CD4-positive, alpha-beta T cell treated with Interleukin-6 for 4 hours (primary cell): ENCODE measurements at regions not wholly inside any gene's neighbourhood (a gene's known extent, or its start where the extent isn't known, plus 50 kb on each side); places are given as distances from the start of the nearest gene placed in this dataset.
"Not testable (repeated sequence)": the region's sequence is repeated elsewhere in the genome, so short reads cannot be mapped to it uniquely, and the experiment has no call there.

Experiments
- DNase-seq: peaks from one replicate; pipeline ENCODE4 v3.0.0-alpha.2; 2020; ENCODE audit warnings: mixed read lengths

DNA sequence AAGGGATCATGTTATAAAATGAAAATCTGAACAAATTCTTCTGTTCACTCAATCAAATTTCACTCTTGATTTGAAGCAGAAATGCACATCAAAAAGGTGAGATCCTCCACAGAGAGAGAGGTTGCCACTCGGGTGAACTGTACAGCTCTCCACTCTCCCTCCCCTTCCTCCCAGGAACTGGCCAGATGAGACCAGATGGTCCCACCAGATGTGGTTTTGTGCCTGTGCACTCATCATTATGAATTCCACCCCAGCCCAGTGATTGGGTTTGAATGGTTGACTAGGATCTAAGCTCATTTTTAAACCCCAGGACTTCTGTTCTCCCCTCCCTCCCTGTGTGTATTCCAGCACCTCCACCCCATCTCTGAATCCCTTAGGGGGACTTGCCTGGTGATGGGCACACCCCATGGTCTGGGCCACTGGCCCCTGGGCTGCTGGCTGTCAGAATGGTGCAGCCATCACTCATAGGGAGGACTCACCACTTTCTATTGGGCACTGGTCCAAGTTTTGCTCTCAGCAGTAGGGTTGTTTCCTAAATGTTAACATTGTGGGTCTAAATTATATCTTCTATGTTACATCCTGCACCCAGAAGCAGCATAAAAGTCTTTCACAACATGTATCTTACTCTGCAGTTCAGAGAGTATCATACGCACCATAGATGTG is 393.1 kb downstream of the TNS3 start:
- no peak for DNase-seq

- DNase-seq: no peak
These were observed 393.8 kb downstream of the TNS3 start for GRCh38 chr7:47188136-47188535.

DNA sequence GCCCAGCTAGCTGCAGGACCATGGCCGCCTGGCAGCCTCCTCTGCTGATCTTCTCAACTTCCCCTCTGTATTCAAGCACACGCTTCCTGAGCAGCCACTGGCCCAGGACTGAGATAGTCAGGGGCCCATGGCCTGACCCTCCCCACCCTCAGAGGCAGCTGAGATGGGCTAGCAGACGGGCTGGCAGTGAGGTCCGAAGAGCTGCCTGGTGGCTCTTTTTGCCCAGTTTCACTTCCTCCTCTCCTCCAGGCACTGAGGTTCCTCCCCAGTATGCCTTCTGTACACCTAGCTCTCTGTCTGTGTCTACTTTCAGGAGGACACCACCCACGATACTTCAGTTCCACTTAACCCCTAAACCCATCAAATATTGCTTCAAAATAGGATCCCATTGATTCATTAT is 395.6 kb downstream of the TNS3 start:
- no peak for DNase-seq

- DNase-seq: no peak
These were observed 396.1 kb downstream of the TNS3 start for GRCh38 chr7:47185839-47186238.

DNA sequence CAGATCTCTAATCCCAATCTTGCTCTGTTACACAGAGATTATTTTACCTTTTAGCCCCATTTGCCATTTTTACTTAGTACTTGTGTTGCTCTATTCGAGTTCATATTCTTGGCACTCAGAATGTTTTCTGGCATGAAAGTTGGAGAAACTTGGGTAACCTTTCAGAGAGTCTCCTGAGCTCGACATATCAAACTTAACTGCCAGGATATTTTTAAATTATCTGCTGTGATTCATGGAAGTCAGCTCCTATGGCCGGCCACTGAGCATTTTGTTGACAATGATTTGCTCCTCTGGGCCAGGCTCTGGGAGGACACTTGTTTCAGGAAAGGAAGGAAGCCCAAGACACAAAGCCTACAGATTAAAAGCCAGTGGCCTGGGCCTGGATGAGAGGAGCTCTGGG is 396.7 kb downstream of the TNS3 start:
- DNase-seq: no peak

GRCh38 chr7:47183862-47184590 is 397.9 kb downstream of the TNS3 start:
- DNase-seq: no peak

DNA sequence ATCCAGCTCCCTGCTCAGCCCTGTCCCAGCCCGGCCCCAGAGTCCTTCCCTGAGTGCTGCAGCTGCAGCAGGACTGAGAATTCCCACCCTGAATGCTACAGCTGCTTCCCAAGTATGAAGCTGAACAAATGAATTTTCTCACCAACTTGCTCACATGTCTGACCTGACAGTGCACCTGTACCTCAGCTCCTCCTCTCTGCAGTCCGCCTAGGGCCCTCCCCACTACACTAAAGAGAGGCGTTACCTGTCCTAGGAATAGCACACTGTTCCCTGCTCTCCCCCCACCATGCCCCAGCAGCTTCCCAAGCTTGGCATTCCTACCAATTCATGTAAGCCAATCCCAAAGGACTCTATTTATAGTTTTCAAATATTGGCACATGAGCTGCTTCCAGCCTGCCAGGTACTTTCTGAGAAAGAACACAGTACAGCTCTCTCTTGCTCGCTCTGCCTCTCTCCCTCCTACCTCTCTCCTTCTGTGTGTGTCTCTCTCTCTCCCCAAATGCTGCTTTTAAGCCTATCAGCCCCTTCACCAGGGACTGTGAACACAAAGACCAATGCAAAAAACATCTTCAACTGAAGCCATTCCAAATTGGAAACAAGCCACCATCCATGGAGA is 400.1 kb downstream of the TNS3 start:
- DNase-seq: no peak

DNA sequence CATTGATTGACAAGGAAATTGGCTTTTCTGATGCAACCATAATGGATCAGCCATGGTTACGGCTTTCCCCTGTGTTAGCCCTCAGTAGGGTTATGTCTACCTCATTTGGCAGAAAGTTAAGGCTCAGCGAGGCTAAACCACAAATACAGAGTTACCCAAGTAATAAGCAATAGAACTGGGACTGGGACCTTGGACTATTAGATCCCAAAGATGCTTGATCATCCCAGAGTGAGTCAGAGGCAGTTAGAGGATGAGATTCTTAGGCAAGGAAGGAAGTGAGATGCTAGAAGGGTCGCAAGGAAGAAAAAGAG is 401.4 kb downstream of the TNS3 start:
- DNase-seq: no peak

DNA sequence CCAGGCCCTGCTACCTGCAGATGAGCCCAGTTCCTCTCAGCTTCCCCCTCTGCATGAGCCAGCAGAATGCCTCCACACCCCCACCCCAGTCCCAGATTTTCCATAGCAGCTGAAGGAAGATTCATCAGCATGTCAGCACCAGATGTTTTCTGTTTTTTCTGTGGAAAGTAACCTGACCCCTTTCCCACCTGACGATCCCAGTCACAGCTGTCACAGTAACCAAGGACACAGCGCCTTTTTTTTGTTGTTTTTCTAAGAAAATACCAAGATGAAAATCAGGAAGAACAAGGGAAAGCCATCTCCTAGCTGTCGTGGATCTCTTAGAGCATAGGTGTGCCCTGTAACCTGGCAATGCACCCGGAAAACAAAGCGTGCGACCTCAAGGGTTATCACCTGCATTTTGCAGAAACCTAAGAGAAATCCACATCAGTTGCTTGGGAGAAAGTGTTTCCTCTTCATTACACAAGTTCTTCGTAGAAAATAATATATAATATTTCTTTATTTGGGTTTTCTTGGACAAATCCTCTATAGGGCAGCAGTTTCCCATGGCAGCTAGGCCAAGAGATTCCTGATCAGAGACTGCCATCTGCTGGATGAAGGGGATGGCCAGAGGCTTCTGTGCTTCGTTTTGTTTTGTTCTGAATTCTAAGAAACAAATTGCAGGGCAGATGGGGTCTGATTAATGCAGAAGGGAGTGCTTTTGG is 401.9 kb downstream of the TNS3 start:
- DNase-seq: no peak

GRCh38 chr7:47172602-47173539 is 409.0 kb downstream of the TNS3 start:
- DNase-seq: not testable (repeated sequence)

DNA sequence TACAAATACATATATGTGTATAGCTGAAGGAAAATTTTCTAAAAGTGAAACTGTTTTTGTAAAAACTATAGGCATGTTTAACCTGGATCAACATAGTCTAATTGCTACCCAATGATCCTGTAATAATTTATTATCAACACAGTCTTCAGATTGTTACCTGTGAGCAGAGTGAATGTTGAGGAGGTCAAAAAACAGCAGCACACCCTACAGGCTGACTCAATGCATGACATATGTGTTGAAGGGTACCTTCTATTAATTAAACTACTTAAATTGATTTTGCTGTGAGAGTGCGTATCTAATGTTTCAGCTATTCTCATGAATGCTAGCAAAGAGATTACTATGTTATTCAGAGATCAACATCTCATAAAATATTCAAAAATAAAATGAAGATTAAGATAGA is 411.4 kb downstream of the TNS3 start:
- no peak for DNase-seq

GRCh38 chr7:47154791-47155190 is 427.1 kb downstream of the TNS3 start:
- DNase-seq: no peak

- DNase-seq: no peak
These were observed 428.3 kb downstream of the TNS3 start for GRCh38 chr7:47153576-47153975.

DNA sequence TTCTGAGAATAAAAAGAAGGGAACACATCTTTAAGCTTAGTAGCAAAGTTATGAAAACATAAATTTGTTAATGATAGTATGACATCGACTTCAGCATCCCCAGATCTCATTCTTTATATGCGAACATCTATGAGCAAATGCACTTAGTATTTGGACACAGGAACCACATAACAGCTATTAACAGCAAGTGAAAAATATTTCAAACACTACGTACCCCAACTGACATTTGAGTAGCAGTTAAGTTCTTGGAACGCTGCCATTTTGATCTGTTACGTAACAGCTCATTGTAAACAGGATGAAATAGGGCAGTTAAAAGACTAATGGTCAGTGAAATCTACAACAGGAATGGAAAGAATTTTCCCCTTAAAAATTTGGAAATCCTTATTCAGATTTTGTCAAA is 428.9 kb downstream of the TNS3 start:
- no peak for DNase-seq

- no peak for DNase-seq
These were observed 429.6 kb downstream of the TNS3 start for GRCh38 chr7:47152307-47152706.

DNA sequence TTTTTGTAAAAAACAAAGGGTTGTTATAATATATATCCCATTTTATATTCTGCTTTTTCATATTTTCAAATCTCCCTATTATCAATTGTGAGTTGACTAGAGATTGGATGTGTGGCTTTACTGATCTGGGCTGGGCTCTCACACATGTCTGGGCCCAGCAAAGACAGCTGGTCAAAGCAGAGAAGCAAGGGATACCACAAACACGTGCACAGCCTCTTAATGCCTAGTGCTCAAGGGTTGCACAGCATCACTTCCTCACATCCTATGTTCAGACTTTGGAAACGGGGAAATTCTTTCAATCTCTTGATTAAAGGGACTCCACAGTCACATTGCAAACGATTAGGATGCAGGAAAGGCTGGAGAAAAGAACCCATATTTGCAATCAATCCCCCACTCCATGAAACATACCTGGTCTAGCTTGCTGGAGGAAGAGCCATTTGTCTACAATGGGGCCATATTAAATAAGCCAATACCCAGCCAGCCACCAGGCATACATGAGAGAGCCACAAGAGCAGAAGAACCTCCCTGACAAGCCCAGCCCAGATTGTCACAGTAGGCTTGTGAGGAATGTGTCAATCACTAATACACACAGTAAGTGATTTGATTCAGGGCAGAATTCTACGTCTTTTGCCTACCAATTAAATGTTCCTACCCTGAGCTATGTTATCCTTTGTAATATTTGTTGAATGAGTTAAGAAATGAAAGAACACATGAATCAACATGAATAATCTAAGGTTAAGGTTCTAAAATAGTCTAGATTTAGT is 431.2 kb downstream of the TNS3 start:
- no peak for DNase-seq

GRCh38 chr7:47149971-47150370 is 431.9 kb downstream of the TNS3 start:
- no peak for DNase-seq

DNA sequence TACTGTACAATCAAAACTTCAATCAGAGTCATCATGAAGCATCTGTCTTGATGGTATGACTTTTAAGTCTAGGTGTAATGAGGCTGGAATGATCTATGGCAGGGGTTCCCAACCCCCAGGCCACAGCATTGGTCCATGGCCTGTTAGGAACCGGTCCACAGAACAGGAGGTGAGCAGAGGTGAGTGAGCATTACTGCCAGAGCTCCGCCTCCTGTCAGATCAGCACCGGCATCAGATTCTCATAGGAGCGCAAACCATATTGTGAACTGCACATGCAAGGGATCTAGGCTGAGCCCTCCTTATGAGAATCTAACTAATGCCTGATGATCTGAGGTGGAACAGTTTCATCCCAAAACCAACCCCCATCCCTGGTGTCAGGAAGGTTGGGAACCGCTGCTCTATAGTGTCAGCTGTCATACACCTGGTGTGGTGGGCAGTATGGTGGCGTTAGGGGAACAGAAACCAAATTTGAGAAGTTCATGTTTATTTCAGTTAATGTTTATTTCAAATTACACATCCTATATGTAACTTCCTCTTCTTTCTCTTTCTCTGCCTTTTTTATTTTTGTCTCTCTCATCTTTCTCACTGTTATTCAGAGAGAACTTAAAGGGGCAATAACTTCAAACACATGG is 432.6 kb downstream of the TNS3 start:
- DNase-seq: no peak

DNA sequence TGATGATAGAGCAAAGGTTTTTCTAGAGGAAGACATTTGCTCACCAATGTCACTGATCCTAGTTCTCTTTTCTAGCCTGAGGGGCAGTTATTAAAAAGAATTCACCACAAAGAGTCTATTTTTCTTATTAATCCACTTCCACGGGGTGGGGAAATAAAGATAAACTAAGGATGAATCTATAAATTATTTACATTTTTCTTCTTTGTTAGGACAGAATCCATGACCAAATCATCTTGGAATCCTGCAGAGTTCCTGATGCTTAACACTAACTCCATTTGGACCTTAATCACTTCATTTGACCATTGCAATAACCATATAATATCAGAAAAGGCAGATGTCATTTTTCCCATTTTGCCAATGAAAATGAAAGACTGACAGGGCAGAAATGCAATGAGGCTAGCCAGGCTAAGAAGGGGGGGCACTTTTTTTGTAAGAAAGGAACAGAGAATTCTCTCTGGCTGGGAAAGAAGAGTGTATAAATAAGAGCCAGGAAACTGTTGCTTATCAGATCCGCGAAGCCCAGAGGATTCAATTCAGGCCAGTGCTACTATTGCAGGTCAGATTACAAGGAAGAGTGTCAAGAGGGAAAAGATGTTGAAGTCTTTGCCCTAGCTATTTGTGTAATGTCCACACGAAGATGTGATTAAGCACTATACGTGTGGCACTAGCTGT is 433.2 kb downstream of the TNS3 start:
- no peak for DNase-seq

DNA sequence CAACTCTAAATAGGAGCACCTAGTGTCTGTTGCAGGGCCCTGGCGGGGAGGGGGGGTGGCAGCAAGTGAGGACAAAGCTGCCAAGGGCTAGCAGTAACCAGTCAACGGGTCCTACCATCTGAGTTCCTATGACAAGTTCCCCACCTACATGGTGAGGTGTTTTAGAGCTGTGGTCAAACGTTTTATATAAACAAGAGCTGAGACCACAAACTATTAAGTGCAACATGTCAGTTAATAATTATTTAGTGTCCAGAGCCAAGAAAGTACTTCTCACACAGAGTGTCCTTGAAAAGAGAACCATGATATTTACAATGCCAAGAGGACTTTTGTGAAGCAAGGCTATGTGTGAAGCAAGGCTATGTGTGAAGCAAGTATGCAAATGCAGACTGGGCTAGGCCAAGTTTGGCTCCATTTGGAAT is 434.7 kb downstream of the TNS3 start:
- no peak for DNase-seq

DNA sequence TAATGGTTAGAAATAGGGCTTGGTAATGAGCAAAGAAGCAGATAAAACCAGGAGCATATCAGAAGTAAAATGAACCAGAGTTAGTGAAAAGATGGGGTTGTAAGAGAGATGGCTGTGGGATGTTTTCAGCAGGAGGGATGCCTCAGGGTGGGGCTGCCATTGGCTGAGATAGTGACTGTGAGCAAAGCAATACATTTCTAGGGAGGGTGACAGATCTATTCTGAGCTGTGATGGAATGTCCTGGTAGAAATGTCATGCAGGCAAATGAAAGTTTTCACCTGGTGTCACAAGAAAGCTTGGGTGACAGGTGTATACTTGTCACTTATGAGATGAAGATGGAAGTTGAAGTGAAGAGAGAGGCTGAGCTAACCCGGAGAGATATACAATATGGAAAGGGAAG is 435.9 kb downstream of the TNS3 start:
- DNase-seq: no peak
